GM18498 (cell line): ENCODE measurements at regions not wholly inside any gene's neighbourhood (a gene's known extent, or its start where the extent isn't known, plus 50 kb on each side); places are given as distances from the start of the nearest gene placed in this dataset.
"Not testable (repeated sequence)": the region's sequence is repeated elsewhere in the genome, so short reads cannot be mapped to it uniquely, and the experiment has no call there.

Experiments
- ATAC-seq: cut with Tn5 transposase; IDR thresholded peaks from one replicate; pipeline ENCODE4 v1.9.1; 2021; ENCODE audit warnings: mild to moderate bottlenecking, moderate library complexity; ENCODE audit not compliant: unreplicated experiment

GRCh38 chr5:145395151-145395550 is 440.0 kb downstream of the PRELID2 start:
- ATAC-seq: not testable (repeated sequence)

GRCh38 chr5:145393426-145393825 is 441.7 kb downstream of the PRELID2 start:
- ATAC-seq: no peak

GRCh38 chr5:145389047-145389446 is 446.1 kb downstream of the PRELID2 start:
- ATAC-seq: no peak

GRCh38 chr5:145385276-145385675 is 449.9 kb downstream of the PRELID2 start:
- ATAC-seq: no peak

GRCh38 chr5:145378226-145378625 is 456.9 kb downstream of the PRELID2 start:
- ATAC-seq: no peak

- ATAC-seq: no peak
These were observed 459.6 kb downstream of the PRELID2 start for GRCh38 chr5:145375521-145375920.

- ATAC-seq: no peak
These were observed 469.7 kb downstream of the PRELID2 start for GRCh38 chr5:145365464-145365863.

GRCh38 chr5:145362266-145362665 is 472.9 kb downstream of the PRELID2 start:
- no peak for ATAC-seq

GRCh38 chr5:145360936-145361335 is 474.2 kb downstream of the PRELID2 start:
- ATAC-seq: no peak

GRCh38 chr5:145350513-145350912 is 484.6 kb downstream of the PRELID2 start:
- no peak for ATAC-seq

- ATAC-seq: peak; percentile 77
These were observed 488.0 kb downstream of the PRELID2 start for GRCh38 chr5:145347026-145347616.

- no peak for ATAC-seq
These were observed 489.4 kb downstream of the PRELID2 start for GRCh38 chr5:145345511-145346287.

- ATAC-seq: no peak
These were observed 493.3 kb downstream of the PRELID2 start for GRCh38 chr5:145341842-145342241.

- no peak for ATAC-seq
These were observed 495.0 kb downstream of the PRELID2 start for GRCh38 chr5:145340099-145340498.

- no peak for ATAC-seq
These were observed 510.2 kb downstream of the PRELID2 start for GRCh38 chr5:145324767-145325479.

GRCh38 chr5:145324101-145324500 is 511.0 kb downstream of the PRELID2 start:
- ATAC-seq: no peak

GRCh38 chr5:145316282-145316681 is 518.9 kb downstream of the PRELID2 start:
- peak; percentile 93 for ATAC-seq

GRCh38 chr5:145307866-145308382 is 527.2 kb downstream of the PRELID2 start:
- no peak for ATAC-seq

- no peak for ATAC-seq
These were observed 539.8 kb downstream of the PRELID2 start for GRCh38 chr5:145295236-145295835.

GRCh38 chr5:145294331-145294730 is 540.8 kb downstream of the PRELID2 start:
- ATAC-seq: no peak

GRCh38 chr5:145293716-145294115 is 541.4 kb downstream of the PRELID2 start:
- ATAC-seq: no peak
